ENCODE measurements at regions not wholly inside any gene's neighbourhood (a gene's known extent, or its start where the extent isn't known, plus 50 kb on each side); places are given as distances from the start of the nearest gene placed in this dataset.

GRCh38 chr14:96673706-96674105 lies 123.5 kb upstream of the VRK1 start:
- no peak for TF ChIP-seq CTCF (IDR thresholded peaks at IDR 0.05)
- no peak for TF ChIP-seq POLR2A (IDR thresholded peaks at IDR 0.05)

GRCh38 chr14:96674121-96674520 lies 123.1 kb upstream of the VRK1 start:
- H3K27me3 ChIP-seq, result no peaks in the 10 kb centered on the region
- H3K4me3 ChIP-seq, result no peak overlapping the region
- DNase-seq, result no peak
- no peak overlapping the region for H3K27ac ChIP-seq
- H3K4me1 ChIP-seq, result no peaks in the 10 kb centered on the region
- TF ChIP-seq CTCF (IDR thresholded peaks at IDR 0.05) (no peak), POLR2A (IDR thresholded peaks at IDR 0.05) (no peak)
- H3K9me3 ChIP-seq, result no peaks in the 10 kb centered on the region
- no peaks in the 10 kb centered on the region for H3K36me3 ChIP-seq

More at GRCh38 chr14:96673706-96674105, 123.5 kb upstream of the VRK1 start:
- H3K4me1 ChIP-seq, result no peaks in the 10 kb centered on the region
- H3K4me3 ChIP-seq, result no peak overlapping the region
- H3K27ac ChIP-seq, result no peak overlapping the region
- H3K9me3 ChIP-seq, result no peaks in the 10 kb centered on the region
- H3K36me3 ChIP-seq, result no peaks in the 10 kb centered on the region
- H3K27me3 ChIP-seq, result no peaks in the 10 kb centered on the region
- DNase-seq, result no peak

- H3K4me3 ChIP-seq, result no peak overlapping the region
- TF ChIP-seq POLR2A (IDR thresholded peaks at IDR 0.05) (no peak), CTCF (IDR thresholded peaks at IDR 0.05) (no peak)
- no peak for DNase-seq
- H3K27ac ChIP-seq, result no peak overlapping the region
- no peaks in the 10 kb centered on the region for H3K9me3 ChIP-seq
- H3K4me1 ChIP-seq, result no peaks in the 10 kb centered on the region
- no peaks in the 10 kb centered on the region for H3K27me3 ChIP-seq
- H3K36me3 ChIP-seq, result no peaks in the 10 kb centered on the region
Observed at GRCh38 chr14:96676166-96676565, 121.0 kb upstream of the VRK1 start.

- Histone ChIP-seq H3K4me1 (no peaks in the 10 kb centered on the region), H3K4me3 (no peak overlapping the region), H3K36me3 (no peaks in the 10 kb centered on the region), H3K27me3 (no peaks in the 10 kb centered on the region), H3K27ac (no peak overlapping the region), H3K9me3 (no peaks in the 10 kb centered on the region)
- DNase-seq, result no peak
- TF ChIP-seq CTCF (IDR thresholded peaks at IDR 0.05) (no peak), POLR2A (IDR thresholded peaks at IDR 0.05) (no peak)
Observed at GRCh38 chr14:96681829-96682228, 115.4 kb upstream of the VRK1 start.

- DNase-seq, result no peak
- no peaks in the 10 kb centered on the region for H3K27me3 ChIP-seq
- H3K27ac ChIP-seq, result no peak overlapping the region
- no peak for TF ChIP-seq CTCF (IDR thresholded peaks at IDR 0.05)
- no peak for TF ChIP-seq POLR2A (IDR thresholded peaks at IDR 0.05)
- no peaks in the 10 kb centered on the region for H3K4me1 ChIP-seq
- H3K9me3 ChIP-seq, result no peaks in the 10 kb centered on the region
- no peaks in the 10 kb centered on the region for H3K36me3 ChIP-seq
- no peak overlapping the region for H3K4me3 ChIP-seq
Observed at GRCh38 chr14:96682401-96682800, 114.8 kb upstream of the VRK1 start.
